GM23338 (cell line): ENCODE measurements at regions not wholly inside any gene's neighbourhood (a gene's known extent, or its start where the extent isn't known, plus 50 kb on each side); places are given as distances from the start of the nearest gene placed in this dataset.

Experiments used
- ATAC-seq: fragments of 200-7000 bp; cut with Tn5 transposase; 3 replicates; pipeline ENCODE4 v1.9.1; 2020
- DNase-seq: peaks from one replicate; pipeline ENCODE4 v3.0.0-alpha.2; 2015; ENCODE audit warnings: low spot score
- H2AFZ ChIP-seq: fragments of 200-600 bp; sonication (generic); 2 replicates; pipeline ENCODE4 v1.8.0; 2016; ENCODE audit warnings: antibody characterized with exemption, mild to moderate bottlenecking, moderate library complexity
- H3F3A ChIP-seq: fragments of 200-600 bp; sonication (generic); replicated peaks from 2 replicates; pipeline ENCODE4 v1.8.0; 2017; ENCODE audit warnings: antibody characterized with exemption, mixed run types, low read depth
- H3K27ac ChIP-seq: fragments of 200-600 bp; sonication (generic); 2 replicates; pipeline ENCODE4 v1.6.1; 2016; ENCODE audit warnings: low read depth
- H3K27me3 ChIP-seq: fragments of 200-600 bp; sonication (generic); 2 replicates; pipeline ENCODE4 v1.8.0; 2016; ENCODE audit warnings: mild to moderate bottlenecking, mixed run types, moderate library complexity; ENCODE audit not compliant: insufficient read depth
- H3K36me3 ChIP-seq: fragments of 200-600 bp; sonication (generic); 2 replicates; pipeline ENCODE4 v1.8.0; 2016; ENCODE audit warnings: mild to moderate bottlenecking; ENCODE audit not compliant: insufficient read depth
- H3K4me1 ChIP-seq: fragments of 200-600 bp; sonication (generic); 2 replicates; pipeline ENCODE4 v1.8.0; 2016; ENCODE audit warnings: mild to moderate bottlenecking, moderate library complexity; ENCODE audit not compliant: insufficient read depth
- H3K4me2 ChIP-seq: fragments of 200-600 bp; sonication (generic); 2 replicates; pipeline ENCODE4 v1.7.1; 2017; ENCODE audit warnings: mixed run types
- H3K4me3 ChIP-seq: fragments of 200-600 bp; sonication (generic); 2 replicates; pipeline ENCODE4 v1.6.1; 2016; ENCODE audit warnings: mixed run types
- H3K79me2 ChIP-seq: fragments of 200-600 bp; sonication (generic); replicated peaks from 2 replicates; pipeline ENCODE4 v1.8.0; 2017; ENCODE audit warnings: mild to moderate bottlenecking; ENCODE audit not compliant: insufficient read depth
- H3K9me2 ChIP-seq: fragments of 200-600 bp; sonication (generic); 2 replicates; pipeline ENCODE4 v1.8.0; 2017; ENCODE audit not compliant: insufficient read depth
- H4K20me1 ChIP-seq: fragments of 200-600 bp; sonication (generic); replicated peaks from 2 replicates; pipeline ENCODE4 v1.8.0; 2017; ENCODE audit warnings: mild to moderate bottlenecking; ENCODE audit not compliant: insufficient read depth
- H3K27ac Mint-ChIP-seq: 2 replicates; pipeline ENCODE4 v1.8.0; 2020; ENCODE audit warnings: inconsistent platforms, mild to moderate bottlenecking, moderate library complexity, mixed read lengths
- H3K27me3 Mint-ChIP-seq: 3 replicates; pipeline ENCODE4 v1.8.0; 2022; ENCODE audit warnings: low read depth, mild to moderate bottlenecking, moderate library complexity, mixed read lengths, inconsistent platforms; ENCODE audit not compliant: insufficient read depth, poor library complexity
- H3K36me3 Mint-ChIP-seq: 3 replicates; pipeline ENCODE4 v1.8.0; 2021; ENCODE audit warnings: low read depth, mild to moderate bottlenecking, inconsistent platforms, moderate library complexity, mixed read lengths
- H3K4me1 Mint-ChIP-seq: 3 replicates; pipeline ENCODE4 v1.8.0; 2020; ENCODE audit warnings: mild to moderate bottlenecking, inconsistent platforms, mixed read lengths
- H3K4me3 Mint-ChIP-seq: 3 replicates; pipeline ENCODE4 v1.8.0; 2021; ENCODE audit warnings: moderate library complexity, mild to moderate bottlenecking, inconsistent platforms, mixed read lengths
- H3K9me3 Mint-ChIP-seq: 3 replicates; pipeline ENCODE4 v1.8.0; 2020; ENCODE audit warnings: moderate library complexity, mild to moderate bottlenecking, inconsistent platforms, mixed read lengths
- CREB1 ChIP-seq: fragments of 250-450 bp; sonication (Bioruptor Pico); IDR thresholded peaks from 2 replicates; pipeline ENCODE4 v1.5.0; 2020; ENCODE audit warnings: low read depth, mild to moderate bottlenecking, moderate library complexity
- EZH2 ChIP-seq: fragments of 200-600 bp; sonication (generic); IDR thresholded peaks from one replicate; pipeline ENCODE4 v1.8.0; 2017; ENCODE audit warnings: antibody characterized with exemption, mild to moderate bottlenecking, low read depth; ENCODE audit not compliant: unreplicated experiment
- EZH2phosphoT487 ChIP-seq: fragments of 200-600 bp; sonication (generic); IDR thresholded peaks from one replicate; pipeline ENCODE4 v1.8.1; 2018; ENCODE audit warnings: antibody characterized with exemption; ENCODE audit not compliant: unreplicated experiment
- NANOG ChIP-seq: IDR thresholded peaks from 2 replicates; pipeline ENCODE4 v1.6.1; 2016; ENCODE audit warnings: antibody characterized with exemption, borderline replicate concordance
- POLR2AphosphoS5 ChIP-seq: IDR thresholded peaks from 2 replicates; pipeline ENCODE4 v1.6.1; 2016; ENCODE audit warnings: antibody characterized with exemption, low read depth
- STAT1 ChIP-seq: IDR thresholded peaks from one replicate; pipeline ENCODE4 v1.6.1; 2016; ENCODE audit warnings: antibody characterized with exemption; ENCODE audit not compliant: unreplicated experiment
- ZNF114 ChIP-seq: fragments of 250-450 bp; sonication (Bioruptor Pico); IDR thresholded peaks from 2 replicates; pipeline ENCODE4 v1.5.0; 2020; ENCODE audit warnings: mild to moderate bottlenecking, moderate library complexity
- ZNF331 ChIP-seq: fragments of 250-450 bp; sonication (Bioruptor Pico); IDR thresholded peaks from 2 replicates; pipeline ENCODE4 v1.5.0; 2020; ENCODE audit warnings: low read depth, mild to moderate bottlenecking, moderate library complexity
- TF ChIP-seq, protein P1 (sequence below): fragments of 250-450 bp; sonication (Bioruptor Pico); IDR thresholded peaks from 2 replicates; pipeline ENCODE4 v1.5.0; 2020; ENCODE audit warnings: mild to moderate bottlenecking, moderate library complexity
- TF ChIP-seq, protein P2 (sequence below): IDR thresholded peaks from one replicate; pipeline ENCODE4 v1.6.1; 2018; ENCODE audit warnings: antibody characterized with exemption; ENCODE audit not compliant: unreplicated experiment
- TF ChIP-seq, protein P3 (sequence below): IDR thresholded peaks from 2 replicates; pipeline ENCODE4 v1.6.1; 2016; ENCODE audit warnings: antibody characterized with exemption

- no peaks in the 10 kb centered on the region for H3K9me3 Mint-ChIP-seq
Measured at GRCh38 chr1:30388386-30388785, 335.0 kb downstream of the MATN1 start.

GRCh38 chr1:30386156-30386926 lies 337.0 kb downstream of the MATN1 start:
- Mint-ChIP-seq H3K36me3 (no peaks in the 10 kb centered on the region), H3K27me3 (peaks cover 17% of the 10 kb centered on the region)
- no peaks in the 10 kb centered on the region for H3K79me2 ChIP-seq
- TF ChIP-seq NANOG (no peak), ZNF331 (CRISPR knock-in tag) (no peak), ZNF114 (CRISPR knock-in tag) (no peak), STAT1 (no peak), CREB1 (no peak), EZH2phosphoT487 (no peak), POLR2AphosphoS5 (no peak), EZH2 (no peak)
- TF ChIP-seq, protein P1, sequence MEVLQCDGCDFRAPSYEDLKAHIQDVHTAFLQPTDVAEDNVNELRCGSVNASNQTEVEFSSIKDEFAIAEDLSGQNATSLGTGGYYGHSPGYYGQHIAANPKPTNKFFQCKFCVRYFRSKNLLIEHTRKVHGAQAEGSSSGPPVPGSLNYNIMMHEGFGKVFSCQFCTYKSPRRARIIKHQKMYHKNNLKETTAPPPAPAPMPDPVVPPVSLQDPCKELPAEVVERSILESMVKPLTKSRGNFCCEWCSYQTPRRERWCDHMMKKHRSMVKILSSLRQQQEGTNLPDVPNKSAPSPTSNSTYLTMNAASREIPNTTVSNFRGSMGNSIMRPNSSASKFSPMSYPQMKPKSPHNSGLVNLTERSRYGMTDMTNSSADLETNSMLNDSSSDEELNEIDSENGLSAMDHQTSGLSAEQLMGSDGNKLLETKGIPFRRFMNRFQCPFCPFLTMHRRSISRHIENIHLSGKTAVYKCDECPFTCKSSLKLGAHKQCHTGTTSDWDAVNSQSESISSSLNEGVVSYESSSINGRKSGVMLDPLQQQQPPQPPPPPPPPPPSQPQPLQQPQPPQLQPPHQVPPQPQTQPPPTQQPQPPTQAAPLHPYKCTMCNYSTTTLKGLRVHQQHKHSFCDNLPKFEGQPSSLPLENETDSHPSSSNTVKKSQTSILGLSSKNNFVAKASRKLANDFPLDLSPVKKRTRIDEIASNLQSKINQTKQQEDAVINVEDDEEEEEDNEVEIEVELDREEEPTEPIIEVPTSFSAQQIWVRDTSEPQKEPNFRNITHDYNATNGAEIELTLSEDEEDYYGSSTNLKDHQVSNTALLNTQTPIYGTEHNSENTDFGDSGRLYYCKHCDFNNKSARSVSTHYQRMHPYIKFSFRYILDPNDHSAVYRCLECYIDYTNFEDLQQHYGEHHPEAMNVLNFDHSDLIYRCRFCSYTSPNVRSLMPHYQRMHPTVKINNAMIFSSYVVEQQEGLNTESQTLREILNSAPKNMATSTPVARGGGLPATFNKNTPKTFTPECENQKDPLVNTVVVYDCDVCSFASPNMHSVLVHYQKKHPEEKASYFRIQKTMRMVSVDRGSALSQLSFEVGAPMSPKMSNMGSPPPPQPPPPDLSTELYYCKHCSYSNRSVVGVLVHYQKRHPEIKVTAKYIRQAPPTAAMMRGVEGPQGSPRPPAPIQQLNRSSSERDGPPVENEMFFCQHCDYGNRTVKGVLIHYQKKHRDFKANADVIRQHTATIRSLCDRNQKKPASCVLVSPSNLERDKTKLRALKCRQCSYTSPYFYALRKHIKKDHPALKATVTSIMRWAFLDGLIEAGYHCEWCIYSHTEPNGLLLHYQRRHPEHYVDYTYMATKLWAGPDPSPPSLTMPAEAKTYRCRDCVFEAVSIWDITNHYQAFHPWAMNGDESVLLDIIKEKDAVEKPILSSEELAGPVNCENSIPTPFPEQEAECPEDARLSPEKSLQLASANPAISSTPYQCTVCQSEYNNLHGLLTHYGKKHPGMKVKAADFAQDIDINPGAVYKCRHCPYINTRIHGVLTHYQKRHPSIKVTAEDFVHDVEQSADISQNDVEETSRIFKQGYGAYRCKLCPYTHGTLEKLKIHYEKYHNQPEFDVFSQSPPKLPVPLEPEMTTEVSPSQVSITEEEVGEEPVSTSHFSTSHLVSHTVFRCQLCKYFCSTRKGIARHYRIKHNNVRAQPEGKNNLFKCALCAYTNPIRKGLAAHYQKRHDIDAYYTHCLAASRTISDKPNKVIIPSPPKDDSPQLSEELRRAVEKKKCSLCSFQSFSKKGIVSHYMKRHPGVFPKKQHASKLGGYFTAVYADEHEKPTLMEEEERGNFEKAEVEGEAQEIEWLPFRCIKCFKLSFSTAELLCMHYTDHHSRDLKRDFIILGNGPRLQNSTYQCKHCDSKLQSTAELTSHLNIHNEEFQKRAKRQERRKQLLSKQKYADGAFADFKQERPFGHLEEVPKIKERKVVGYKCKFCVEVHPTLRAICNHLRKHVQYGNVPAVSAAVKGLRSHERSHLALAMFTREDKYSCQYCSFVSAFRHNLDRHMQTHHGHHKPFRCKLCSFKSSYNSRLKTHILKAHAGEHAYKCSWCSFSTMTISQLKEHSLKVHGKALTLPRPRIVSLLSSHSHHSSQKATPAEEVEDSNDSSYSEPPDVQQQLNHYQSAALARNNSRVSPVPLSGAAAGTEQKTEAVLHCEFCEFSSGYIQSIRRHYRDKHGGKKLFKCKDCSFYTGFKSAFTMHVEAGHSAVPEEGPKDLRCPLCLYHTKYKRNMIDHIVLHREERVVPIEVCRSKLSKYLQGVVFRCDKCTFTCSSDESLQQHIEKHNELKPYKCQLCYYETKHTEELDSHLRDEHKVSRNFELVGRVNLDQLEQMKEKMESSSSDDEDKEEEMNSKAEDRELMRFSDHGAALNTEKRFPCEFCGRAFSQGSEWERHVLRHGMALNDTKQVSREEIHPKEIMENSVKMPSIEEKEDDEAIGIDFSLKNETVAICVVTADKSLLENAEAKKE (CRISPR knock-in tag), result no peak
- TF ChIP-seq, protein P2, sequence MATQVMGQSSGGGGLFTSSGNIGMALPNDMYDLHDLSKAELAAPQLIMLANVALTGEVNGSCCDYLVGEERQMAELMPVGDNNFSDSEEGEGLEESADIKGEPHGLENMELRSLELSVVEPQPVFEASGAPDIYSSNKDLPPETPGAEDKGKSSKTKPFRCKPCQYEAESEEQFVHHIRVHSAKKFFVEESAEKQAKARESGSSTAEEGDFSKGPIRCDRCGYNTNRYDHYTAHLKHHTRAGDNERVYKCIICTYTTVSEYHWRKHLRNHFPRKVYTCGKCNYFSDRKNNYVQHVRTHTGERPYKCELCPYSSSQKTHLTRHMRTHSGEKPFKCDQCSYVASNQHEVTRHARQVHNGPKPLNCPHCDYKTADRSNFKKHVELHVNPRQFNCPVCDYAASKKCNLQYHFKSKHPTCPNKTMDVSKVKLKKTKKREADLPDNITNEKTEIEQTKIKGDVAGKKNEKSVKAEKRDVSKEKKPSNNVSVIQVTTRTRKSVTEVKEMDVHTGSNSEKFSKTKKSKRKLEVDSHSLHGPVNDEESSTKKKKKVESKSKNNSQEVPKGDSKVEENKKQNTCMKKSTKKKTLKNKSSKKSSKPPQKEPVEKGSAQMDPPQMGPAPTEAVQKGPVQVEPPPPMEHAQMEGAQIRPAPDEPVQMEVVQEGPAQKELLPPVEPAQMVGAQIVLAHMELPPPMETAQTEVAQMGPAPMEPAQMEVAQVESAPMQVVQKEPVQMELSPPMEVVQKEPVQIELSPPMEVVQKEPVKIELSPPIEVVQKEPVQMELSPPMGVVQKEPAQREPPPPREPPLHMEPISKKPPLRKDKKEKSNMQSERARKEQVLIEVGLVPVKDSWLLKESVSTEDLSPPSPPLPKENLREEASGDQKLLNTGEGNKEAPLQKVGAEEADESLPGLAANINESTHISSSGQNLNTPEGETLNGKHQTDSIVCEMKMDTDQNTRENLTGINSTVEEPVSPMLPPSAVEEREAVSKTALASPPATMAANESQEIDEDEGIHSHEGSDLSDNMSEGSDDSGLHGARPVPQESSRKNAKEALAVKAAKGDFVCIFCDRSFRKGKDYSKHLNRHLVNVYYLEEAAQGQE, result no peak
- TF ChIP-seq, protein P3, sequence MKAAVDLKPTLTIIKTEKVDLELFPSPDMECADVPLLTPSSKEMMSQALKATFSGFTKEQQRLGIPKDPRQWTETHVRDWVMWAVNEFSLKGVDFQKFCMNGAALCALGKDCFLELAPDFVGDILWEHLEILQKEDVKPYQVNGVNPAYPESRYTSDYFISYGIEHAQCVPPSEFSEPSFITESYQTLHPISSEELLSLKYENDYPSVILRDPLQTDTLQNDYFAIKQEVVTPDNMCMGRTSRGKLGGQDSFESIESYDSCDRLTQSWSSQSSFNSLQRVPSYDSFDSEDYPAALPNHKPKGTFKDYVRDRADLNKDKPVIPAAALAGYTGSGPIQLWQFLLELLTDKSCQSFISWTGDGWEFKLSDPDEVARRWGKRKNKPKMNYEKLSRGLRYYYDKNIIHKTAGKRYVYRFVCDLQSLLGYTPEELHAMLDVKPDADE, result no peak

More at GRCh38 chr1:30388386-30388785, 335.0 kb downstream of the MATN1 start:
- Histone ChIP-seq H3K9me2 (no peaks in the 10 kb centered on the region), H4K20me1 (no peaks in the 10 kb centered on the region), H3K79me2 (no peaks in the 10 kb centered on the region), H3K36me3 (no peaks in the 10 kb centered on the region), H3K4me1 (no peaks in the 10 kb centered on the region), H3K27ac (no peak overlapping the region), H3F3A (no peaks in the 10 kb centered on the region), H3K4me3 (no peak overlapping the region), H3K27me3 (no peaks in the 10 kb centered on the region), H2AFZ (no peak overlapping the region), H3K4me2 (no peak overlapping the region)
- no peaks in the 10 kb centered on the region for H3K36me3 Mint-ChIP-seq
- DNase-seq (no peak), ATAC-seq (no peak)
- TF ChIP-seq POLR2AphosphoS5, result no peak
- H3K27me3 Mint-ChIP-seq, result peaks cover 17% of the 10 kb centered on the region
- no peak overlapping the region for H3K4me3 Mint-ChIP-seq
- H3K4me1 Mint-ChIP-seq, result no peaks in the 10 kb centered on the region
- no peak overlapping the region for H3K27ac Mint-ChIP-seq

More at GRCh38 chr1:30386156-30386926, 337.0 kb downstream of the MATN1 start:
- Mint-ChIP-seq H3K4me3 (no peak overlapping the region), H3K4me1 (no peaks in the 10 kb centered on the region), H3K9me3 (no peaks in the 10 kb centered on the region), H3K27ac (no peak overlapping the region)
- Histone ChIP-seq H3K36me3 (no peaks in the 10 kb centered on the region), H2AFZ (no peak overlapping the region), H3K9me2 (no peaks in the 10 kb centered on the region), H3K27me3 (no peaks in the 10 kb centered on the region), H4K20me1 (no peaks in the 10 kb centered on the region), H3K4me3 (no peak overlapping the region), H3K27ac (no peak overlapping the region), H3K4me1 (no peaks in the 10 kb centered on the region), H3F3A (no peaks in the 10 kb centered on the region), H3K4me2 (no peak overlapping the region)
- ATAC-seq, result no peak
- DNase-seq, result no peak
